ENCODE measurements at regions not wholly inside any gene's neighbourhood (a gene's known extent, or its start where the extent isn't known, plus 50 kb on each side); places are given as distances from the start of the nearest gene placed in this dataset.
A peak's percentile ranks its signal among the peaks of the same experiment; 100 is the strongest.
"Not testable (repeated sequence)": the region's sequence is repeated elsewhere in the genome, so short reads cannot be mapped to it uniquely, and the experiment has no call there.

- FAIRE-seq; H3K27me3 ChIP-seq (ENCODE audit: control insufficient read depth in 1 of 2, insufficient read depth in 2 of 2, low read length in 2 of 2); POLR2A ChIA-PET; H3K79me2 ChIP-seq (ENCODE audit: insufficient read depth, low read length); BruUV-seq (replicated peaks); intact Hi-C loops (cut with micrococcal nuclease; ENCODE audit: unreplicated experiment); H2AFZ ChIP-seq (ENCODE audit: low read length); H3K36me3 ChIP-seq (replicated peaks in 1 of 2; ENCODE audit: control insufficient read depth in 1 of 2, insufficient read depth in 2 of 2, low read length in 2 of 2); H3K9ac ChIP-seq (ENCODE audit: insufficient read depth, low read depth, low read length); DNase-seq (ENCODE audit: low spot score); H3K4me1 ChIP-seq (ENCODE audit: insufficient read depth, low read length); CTCF ChIA-PET (ENCODE audit: low intra/inter-chr PET ratio, low total read pairs); H3K4me3 ChIP-seq (replicated peaks in 1 of 3; ENCODE audit: insufficient read depth in 1 of 3, low read depth in 2 of 3, low read length in 3 of 3); in situ Hi-C loops (cut with HindIII; ENCODE audit: extremely low pct_ligation_motif_present, low pct_unique_long_range_greater_than_20kb); ATAC-seq; H3K9me3 ChIP-seq (ENCODE audit: low read length); H3K4me2 ChIP-seq (ENCODE audit: low read depth, low read length); H3K27ac ChIP-seq (ENCODE audit: extremely low read length, insufficient read depth, low read length); H4K20me1 ChIP-seq (ENCODE audit: insufficient read depth, low read length): not testable (repeated sequence)
- peak; percentile 39; the same call in 1 of the 2 replicates for TF ChIP-seq MAFF (IDR thresholded peaks at IDR 0.05; ENCODE audit: low read depth, low read length)
- peak; percentile 23 to 71; a peak in 2 of 4 replicates for TF ChIP-seq MAFK (conservative IDR thresholded peaks at IDR 0.05 in 1 of 2, IDR thresholded peaks at IDR 0.05 in 1 of 2; ENCODE audit: low read length in 2 of 2)
- 22% methylated on average over 3 of the region's 3 CpGs for WGBS (ENCODE audit: low lambda C conversion rate)
These were observed 176.9 kb downstream of the ZNF37A start for GRCh38 chr10:38271031-38271430.

DNA sequence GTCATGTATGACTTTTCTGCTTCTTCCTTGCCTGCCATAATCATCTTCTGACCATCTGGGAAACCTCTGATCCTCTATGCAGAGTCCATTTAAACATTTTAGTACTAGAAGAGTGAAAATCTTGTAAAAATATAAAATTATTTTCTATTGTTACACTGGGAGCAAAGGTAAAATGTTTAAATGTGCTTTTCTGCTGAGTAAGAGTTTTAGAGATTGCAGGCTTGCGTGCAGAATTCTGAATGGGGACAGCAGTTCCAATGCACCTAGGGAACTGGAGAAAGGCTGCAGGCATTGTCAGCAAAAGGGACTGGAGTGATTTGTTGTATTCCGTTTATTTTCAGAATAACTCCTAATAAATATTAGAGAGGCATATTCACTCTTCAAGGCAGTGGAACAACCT lies 180.7 kb downstream of the ZNF37A start:
- intact Hi-C loops (cut with micrococcal nuclease; ENCODE audit: unreplicated experiment); H4K20me1 ChIP-seq (ENCODE audit: insufficient read depth, low read length); FAIRE-seq; H2AFZ ChIP-seq (ENCODE audit: low read length); H3K36me3 ChIP-seq (replicated peaks in 1 of 2; ENCODE audit: control insufficient read depth in 1 of 2, insufficient read depth in 2 of 2, low read length in 2 of 2); DNase-seq (ENCODE audit: low spot score); POLR2A ChIA-PET; in situ Hi-C loops (cut with HindIII; ENCODE audit: extremely low pct_ligation_motif_present, low pct_unique_long_range_greater_than_20kb); H3K4me2 ChIP-seq (ENCODE audit: low read depth, low read length); H3K9me3 ChIP-seq (ENCODE audit: low read length); H3K4me1 ChIP-seq (ENCODE audit: insufficient read depth, low read length); BruUV-seq (replicated peaks); H3K79me2 ChIP-seq (ENCODE audit: insufficient read depth, low read length); ATAC-seq; CTCF ChIA-PET (ENCODE audit: low intra/inter-chr PET ratio, low total read pairs); H3K4me3 ChIP-seq (replicated peaks in 1 of 3; ENCODE audit: insufficient read depth in 1 of 3, low read depth in 2 of 3, low read length in 3 of 3); H3K27ac ChIP-seq (ENCODE audit: extremely low read length, insufficient read depth, low read length); H3K9ac ChIP-seq (ENCODE audit: insufficient read depth, low read depth, low read length); H3K27me3 ChIP-seq (ENCODE audit: control insufficient read depth in 1 of 2, insufficient read depth in 2 of 2, low read length in 2 of 2): not testable (repeated sequence)
- TF ChIP-seq MAFK (conservative IDR thresholded peaks at IDR 0.05 in 1 of 2, IDR thresholded peaks at IDR 0.05 in 1 of 2; ENCODE audit: low read length in 2 of 2) = peak; percentile 67 to 81; a peak in 3 of 4 replicates
- peak; percentile 72 for TF ChIP-seq MAFF (IDR thresholded peaks at IDR 0.05; ENCODE audit: low read depth, low read length)
- 2% methylated on average over 2 of the region's 2 CpGs for WGBS (ENCODE audit: low lambda C conversion rate)

DNA sequence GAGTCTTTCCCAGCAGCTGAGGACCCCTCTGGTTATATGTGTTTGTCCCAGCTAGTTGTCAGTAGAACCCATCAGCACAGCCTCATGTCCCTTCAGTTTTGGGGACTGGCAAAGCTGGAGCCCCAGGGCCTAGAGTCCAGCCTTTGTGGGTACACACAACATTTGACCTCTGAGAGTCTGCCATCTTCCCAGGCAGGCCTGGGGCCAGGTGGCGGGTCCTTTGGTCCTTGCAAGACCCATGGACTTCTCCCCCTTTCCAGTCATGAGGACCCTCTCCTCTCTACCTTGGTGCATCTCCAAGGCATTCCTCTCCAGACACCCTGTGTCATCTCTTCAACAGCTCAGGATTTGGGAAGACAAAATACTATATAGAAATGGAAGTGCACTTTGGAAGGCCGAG lies 198.4 kb downstream of the ZNF37A start:
- CTCF ChIA-PET (ENCODE audit: low intra/inter-chr PET ratio, low total read pairs); H4K20me1 ChIP-seq (ENCODE audit: insufficient read depth, low read length); BruUV-seq (replicated peaks); in situ Hi-C loops (cut with HindIII; ENCODE audit: extremely low pct_ligation_motif_present, low pct_unique_long_range_greater_than_20kb); POLR2A ChIA-PET; H3K27me3 ChIP-seq (ENCODE audit: control insufficient read depth in 1 of 2, insufficient read depth in 2 of 2, low read length in 2 of 2); H3K4me2 ChIP-seq (ENCODE audit: low read depth, low read length); H3K9ac ChIP-seq (ENCODE audit: insufficient read depth, low read depth, low read length); H3K36me3 ChIP-seq (replicated peaks in 1 of 2; ENCODE audit: control insufficient read depth in 1 of 2, insufficient read depth in 2 of 2, low read length in 2 of 2); H3K79me2 ChIP-seq (ENCODE audit: insufficient read depth, low read length); H2AFZ ChIP-seq (ENCODE audit: low read length); H3K4me1 ChIP-seq (ENCODE audit: insufficient read depth, low read length); DNase-seq (ENCODE audit: low spot score); H3K27ac ChIP-seq (ENCODE audit: extremely low read length, insufficient read depth, low read length); FAIRE-seq; intact Hi-C loops (cut with micrococcal nuclease; ENCODE audit: unreplicated experiment); H3K4me3 ChIP-seq (replicated peaks in 1 of 3; ENCODE audit: insufficient read depth in 1 of 3, low read depth in 2 of 3, low read length in 3 of 3); H3K9me3 ChIP-seq (ENCODE audit: low read length); ATAC-seq: not testable (repeated sequence)
- 5% methylated on average over 2 of the region's 2 CpGs for WGBS (ENCODE audit: low lambda C conversion rate)

DNA sequence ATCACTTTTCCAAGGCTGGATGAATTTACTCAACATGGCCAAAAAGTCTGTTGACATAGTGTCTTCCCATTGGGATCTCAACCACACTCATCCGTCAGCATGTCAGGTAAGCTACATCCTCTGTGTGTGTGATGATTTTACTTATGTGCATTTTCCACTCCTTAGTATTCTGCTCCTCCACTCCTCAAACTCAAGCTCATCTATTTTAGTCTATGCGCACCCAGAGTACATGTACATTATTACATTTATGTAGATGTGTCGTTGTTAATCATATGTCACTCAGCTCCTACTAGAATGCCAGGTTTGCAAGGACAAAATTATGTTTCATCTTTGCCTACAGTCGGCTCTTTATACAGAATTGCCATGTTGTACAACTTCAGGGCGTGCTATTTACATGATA lies 216.0 kb downstream of the ZNF37A start:
- in situ Hi-C loops (cut with HindIII; ENCODE audit: extremely low pct_ligation_motif_present, low pct_unique_long_range_greater_than_20kb); H3K9ac ChIP-seq (ENCODE audit: insufficient read depth, low read depth, low read length); intact Hi-C loops (cut with micrococcal nuclease; ENCODE audit: unreplicated experiment); H3K9me3 ChIP-seq (ENCODE audit: low read length); FAIRE-seq; ATAC-seq; H3K4me2 ChIP-seq (ENCODE audit: low read depth, low read length); H3K27me3 ChIP-seq (ENCODE audit: control insufficient read depth in 1 of 2, insufficient read depth in 2 of 2, low read length in 2 of 2); H3K4me1 ChIP-seq (ENCODE audit: insufficient read depth, low read length); POLR2A ChIA-PET; BruUV-seq (replicated peaks); CTCF ChIA-PET (ENCODE audit: low intra/inter-chr PET ratio, low total read pairs); DNase-seq (ENCODE audit: low spot score); H2AFZ ChIP-seq (ENCODE audit: low read length); H4K20me1 ChIP-seq (ENCODE audit: insufficient read depth, low read length); H3K79me2 ChIP-seq (ENCODE audit: insufficient read depth, low read length); H3K27ac ChIP-seq (ENCODE audit: extremely low read length, insufficient read depth, low read length); H3K4me3 ChIP-seq (replicated peaks in 1 of 3; ENCODE audit: insufficient read depth in 1 of 3, low read depth in 2 of 3, low read length in 3 of 3); H3K36me3 ChIP-seq (replicated peaks in 1 of 2; ENCODE audit: control insufficient read depth in 1 of 2, insufficient read depth in 2 of 2, low read length in 2 of 2): not testable (repeated sequence)
- 18% methylated on average over 5 of the region's 5 CpGs for WGBS (ENCODE audit: low lambda C conversion rate)

Measured in HepG2 (cell line).